Esophagus squamous epithelium (tissue), 4 donors: ENCODE measurements at regions not wholly inside any gene's neighbourhood (a gene's known extent, or its start where the extent isn't known, plus 50 kb on each side); places are given as distances from the start of the nearest gene placed in this dataset.

Source experiments
- POLR2A ChIP-seq, 4 donors: fragments of 450-650 bp; IDR thresholded peaks; one replicate each; pipeline ENCODE4 v1.6.1; 2017; ENCODE audit warnings: antibody characterized with exemption in 4 of 4, mild to moderate bottlenecking in 4 of 4, moderate library complexity in 3 of 4
- TF ChIP-seq, protein P1 (sequence below), 6 experiments: fragments of 450-650 bp in 4 of 6; fragments of 200-600 bp in 2 of 6; sonication (generic) in 2 of 6; IDR thresholded peaks; one replicate each; pipeline ENCODE4 v1.5.1; 2016 to 2019; ENCODE audit warnings: antibody characterized with exemption in 6 of 6, mild to moderate bottlenecking in 4 of 6, moderate library complexity in 4 of 6

DNA sequence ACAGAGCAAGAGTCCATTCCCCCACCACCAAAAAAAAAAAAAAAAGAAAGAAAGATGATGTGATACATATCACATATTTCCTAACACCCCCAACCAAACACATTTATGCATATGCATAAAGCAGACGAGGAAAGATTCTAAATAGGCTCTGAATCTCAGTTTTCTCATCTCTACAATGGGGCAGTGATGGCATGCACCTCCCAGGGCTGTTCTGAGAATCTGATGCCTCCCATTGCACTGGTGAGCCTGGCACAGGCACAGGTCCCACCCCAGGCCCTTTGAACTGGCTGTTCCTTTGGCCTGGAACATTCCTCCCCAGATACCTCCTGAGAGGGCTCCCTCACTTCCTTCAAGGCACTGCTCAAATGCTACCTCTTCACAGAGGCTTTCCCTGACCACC, 116.5 kb downstream of the C9orf50 start:
- TF ChIP-seq, protein P1, sequence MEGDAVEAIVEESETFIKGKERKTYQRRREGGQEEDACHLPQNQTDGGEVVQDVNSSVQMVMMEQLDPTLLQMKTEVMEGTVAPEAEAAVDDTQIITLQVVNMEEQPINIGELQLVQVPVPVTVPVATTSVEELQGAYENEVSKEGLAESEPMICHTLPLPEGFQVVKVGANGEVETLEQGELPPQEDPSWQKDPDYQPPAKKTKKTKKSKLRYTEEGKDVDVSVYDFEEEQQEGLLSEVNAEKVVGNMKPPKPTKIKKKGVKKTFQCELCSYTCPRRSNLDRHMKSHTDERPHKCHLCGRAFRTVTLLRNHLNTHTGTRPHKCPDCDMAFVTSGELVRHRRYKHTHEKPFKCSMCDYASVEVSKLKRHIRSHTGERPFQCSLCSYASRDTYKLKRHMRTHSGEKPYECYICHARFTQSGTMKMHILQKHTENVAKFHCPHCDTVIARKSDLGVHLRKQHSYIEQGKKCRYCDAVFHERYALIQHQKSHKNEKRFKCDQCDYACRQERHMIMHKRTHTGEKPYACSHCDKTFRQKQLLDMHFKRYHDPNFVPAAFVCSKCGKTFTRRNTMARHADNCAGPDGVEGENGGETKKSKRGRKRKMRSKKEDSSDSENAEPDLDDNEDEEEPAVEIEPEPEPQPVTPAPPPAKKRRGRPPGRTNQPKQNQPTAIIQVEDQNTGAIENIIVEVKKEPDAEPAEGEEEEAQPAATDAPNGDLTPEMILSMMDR (IDR thresholded peaks at IDR 0.05) = no peak
- no peak for TF ChIP-seq POLR2A (IDR thresholded peaks at IDR 0.05)
